HepG2 (cell line): ENCODE measurements at regions not wholly inside any gene's neighbourhood (a gene's known extent, or its start where the extent isn't known, plus 50 kb on each side); places are given as distances from the start of the nearest gene placed in this dataset.
A peak's percentile ranks its signal among the peaks of the same experiment; 100 is the strongest.

Experiments
- CSRNP1 ChIP-seq: sonication (generic); formaldehyde crosslinking; IDR thresholded peaks from 2 replicates; pipeline ENCODE4 v1.8.1; 2023; ENCODE audit warnings: mild to moderate bottlenecking, missing genetic modification reagents
- ELF1 ChIP-seq: sonication (generic); formaldehyde crosslinking; IDR thresholded peaks from 2 replicates; pipeline ENCODE4 v1.4.0; 2020; ENCODE audit warnings: missing genetic modification reagents
- ELF4 ChIP-seq: sonication (generic); formaldehyde crosslinking; IDR thresholded peaks from 2 replicates; pipeline ENCODE4 v1.5.0; 2020; ENCODE audit warnings: missing genetic modification reagents, mild to moderate bottlenecking, moderate library complexity, borderline replicate concordance
- GFI1 ChIP-seq: sonication (generic); formaldehyde crosslinking; IDR thresholded peaks from 2 replicates; pipeline ENCODE4 v1.5.0; 2020; ENCODE audit warnings: missing genetic modification reagents, mild to moderate bottlenecking, borderline replicate concordance
- GPBP1L1 ChIP-seq: sonication (generic); formaldehyde crosslinking; IDR thresholded peaks from 2 replicates; pipeline ENCODE4 v1.5.0; 2020; ENCODE audit warnings: mild to moderate bottlenecking, missing genetic modification reagents
- HCFC1 ChIP-seq: fragments of 150-350 bp; IDR thresholded peaks from 2 replicates; pipeline ENCODE4 v1.6.1; 2014; ENCODE audit warnings: low read depth, low read length
- HDAC2 ChIP-seq: sonication (generic); formaldehyde crosslinking; IDR thresholded peaks from 2 replicates; pipeline ENCODE4 v1.4.0; 2020; ENCODE audit warnings: missing genetic modification reagents
- MAFG ChIP-seq: sonication (generic); formaldehyde crosslinking; IDR thresholded peaks from 2 replicates; pipeline ENCODE4 v1.5.1; 2020; ENCODE audit warnings: mild to moderate bottlenecking, missing genetic modification reagents
- MLLT10 ChIP-seq: sonication (generic); formaldehyde crosslinking; IDR thresholded peaks from 2 replicates; pipeline ENCODE4 v1.4.0; 2020; ENCODE audit warnings: missing genetic modification reagents
- NFAT5 ChIP-seq: sonication (generic); formaldehyde crosslinking; IDR thresholded peaks from 2 replicates; pipeline ENCODE4 v1.4.0; 2020; ENCODE audit warnings: missing genetic modification reagents
- POLR2AphosphoS2 ChIP-seq: IDR thresholded peaks from 2 replicates; pipeline ENCODE4 v1.6.1; 2011; ENCODE audit warnings: low read depth, low read length, improper control_type of control experiment
- SP5 ChIP-seq: IDR thresholded peaks from 2 replicates; pipeline ENCODE4 v1.6.1; 2016; ENCODE audit warnings: low read depth, borderline replicate concordance
- THYN1 ChIP-seq: sonication (generic); formaldehyde crosslinking; IDR thresholded peaks from 2 replicates; pipeline ENCODE4 v1.8.1; 2023; ENCODE audit warnings: low read depth, mild to moderate bottlenecking, moderate library complexity, missing genetic modification reagents, borderline replicate concordance
- ZNF207 ChIP-seq: fragments of 450-650 bp; IDR thresholded peaks from 2 replicates; pipeline ENCODE4 v1.6.1; 2016; ENCODE audit warnings: antibody characterized with exemption, borderline replicate concordance
- ZNF281 ChIP-seq: sonication (generic); formaldehyde crosslinking; IDR thresholded peaks from 2 replicates; pipeline ENCODE4 v1.4.0; 2020; ENCODE audit warnings: missing genetic modification reagents, borderline replicate concordance
- ZNF432 ChIP-seq: sonication (generic); formaldehyde crosslinking; IDR thresholded peaks from 2 replicates; pipeline ENCODE4 v1.5.0; 2020; ENCODE audit warnings: missing genetic modification reagents, mild to moderate bottlenecking, borderline replicate concordance
- ZNF619 ChIP-seq: sonication (generic); formaldehyde crosslinking; IDR thresholded peaks from 2 replicates; pipeline ENCODE4 v1.4.0; 2020; ENCODE audit warnings: mild to moderate bottlenecking, missing genetic modification reagents
- ZNF747 ChIP-seq: sonication (generic); formaldehyde crosslinking; IDR thresholded peaks from 2 replicates; pipeline ENCODE4 v1.8.1; 2023; ENCODE audit warnings: missing genetic modification reagents, mild to moderate bottlenecking, borderline replicate concordance
- ZNF792 ChIP-seq: IDR thresholded peaks from 2 replicates; pipeline ENCODE4 v1.6.1; 2016
- ZSCAN31 ChIP-seq: sonication (generic); formaldehyde crosslinking; IDR thresholded peaks from 2 replicates; pipeline ENCODE4 v1.5.0; 2020; ENCODE audit warnings: low read depth, mild to moderate bottlenecking, missing genetic modification reagents

- TF ChIP-seq GFI1 (no peak), ZNF747 (CRISPR knock-in tag) (no peak), ZNF432 (CRISPR knock-in tag) (no peak), ZNF619 (no peak), GPBP1L1 (no peak), ZNF792 (CRISPR knock-in tag) (peak; percentile 50; the same call in 1 of the 2 replicates), ELF4 (no peak), ZNF281 (CRISPR knock-in tag) (peak; percentile 42; the same call in 1 of the 2 replicates), HDAC2 (CRISPR knock-in tag) (peak; percentile 64; the same call in 1 of the 2 replicates), THYN1 (no peak), MAFG (CRISPR knock-in tag) (no peak), HCFC1 (no peak), ELF1 (CRISPR knock-in tag) (no peak), ZSCAN31 (CRISPR knock-in tag) (no peak), NFAT5 (no peak), SP5 (CRISPR knock-in tag) (no peak), ZNF207 (no peak), MLLT10 (CRISPR knock-in tag) (no peak), POLR2AphosphoS2 (no peak), CSRNP1 (CRISPR knock-in tag) (no peak)
Observed at GRCh38 chr2:83071352-83071751, 1387.7 kb downstream of the SUCLG1 start (continued).
